ENCODE measurements at regions not wholly inside any gene's neighbourhood (a gene's known extent, or its start where the extent isn't known, plus 50 kb on each side); places are given as distances from the start of the nearest gene placed in this dataset.

DNA sequence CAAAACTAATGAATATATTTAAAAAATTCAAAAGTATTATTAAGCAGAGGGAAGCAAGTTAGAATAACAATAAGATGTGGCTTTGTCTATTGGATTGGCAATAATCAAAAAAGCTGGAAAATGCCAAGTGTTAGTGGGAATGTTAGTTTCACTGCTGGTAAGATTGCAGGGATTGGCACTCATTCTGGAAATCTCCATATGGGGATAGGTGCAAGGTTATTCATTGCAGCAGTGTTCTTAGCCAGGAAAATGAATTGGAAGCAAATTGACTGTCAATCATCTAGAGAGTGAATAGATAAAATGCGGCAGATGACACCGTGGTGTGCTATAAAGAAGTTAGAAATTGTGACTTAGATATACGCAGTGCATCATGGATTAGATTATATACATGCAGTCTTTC lies 1615.5 kb upstream of the PCDH7 start:
- TF ChIP-seq FOXA1 (IDR thresholded peaks at IDR 0.05) (no peak), FOXK2 (IDR thresholded peaks at IDR 0.05) (no peak), SUZ12 (IDR thresholded peaks at IDR 0.05) (no peak), CTBP1 (IDR thresholded peaks at IDR 0.05; ENCODE audit: borderline replicate concordance) (no peak), TARDBP (IDR thresholded peaks at IDR 0.05) (no peak), ELF4 (IDR thresholded peaks at IDR 0.05) (no peak), BHLHE40 (IDR thresholded peaks at IDR 0.05; ENCODE audit: borderline replicate concordance) (no peak), SP1 (IDR thresholded peaks at IDR 0.05) (no peak), HDGF (IDR thresholded peaks at IDR 0.05; ENCODE audit: borderline replicate concordance) (no peak), L3MBTL2 (conservative IDR thresholded peaks at IDR 0.05) (no peak), ZNF384 (IDR thresholded peaks at IDR 0.05) (no peak), LEF1 (IDR thresholded peaks at IDR 0.05; ENCODE audit: borderline replicate concordance) (no peak)
- TF ChIP-seq, protein P1, sequence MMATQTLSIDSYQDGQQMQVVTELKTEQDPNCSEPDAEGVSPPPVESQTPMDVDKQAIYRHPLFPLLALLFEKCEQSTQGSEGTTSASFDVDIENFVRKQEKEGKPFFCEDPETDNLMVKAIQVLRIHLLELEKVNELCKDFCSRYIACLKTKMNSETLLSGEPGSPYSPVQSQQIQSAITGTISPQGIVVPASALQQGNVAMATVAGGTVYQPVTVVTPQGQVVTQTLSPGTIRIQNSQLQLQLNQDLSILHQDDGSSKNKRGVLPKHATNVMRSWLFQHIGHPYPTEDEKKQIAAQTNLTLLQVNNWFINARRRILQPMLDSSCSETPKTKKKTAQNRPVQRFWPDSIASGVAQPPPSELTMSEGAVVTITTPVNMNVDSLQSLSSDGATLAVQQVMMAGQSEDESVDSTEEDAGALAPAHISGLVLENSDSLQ (IDR thresholded peaks at IDR 0.05), result no peak

Measured in HEK293T (cell line).